GM23248 (cell line): ENCODE measurements at regions not wholly inside any gene's neighbourhood (a gene's known extent, or its start where the extent isn't known, plus 50 kb on each side); places are given as distances from the start of the nearest gene placed in this dataset.

Source experiments
- DNase-seq: peaks from one replicate; pipeline ENCODE4 v3.0.0-alpha.2; 2015
- H2AFZ ChIP-seq: fragments of 200-600 bp; sonication (generic); 2 replicates; pipeline ENCODE4 v1.6.1; 2016; ENCODE audit warnings: antibody characterized with exemption
- H3F3A ChIP-seq: fragments of 200-600 bp; sonication (generic); 2 replicates; pipeline ENCODE4 v1.6.1; 2016; ENCODE audit warnings: mild to moderate bottlenecking, antibody characterized with exemption, mixed run types; ENCODE audit not compliant: insufficient read depth
- H3K27ac ChIP-seq: fragments of 200-600 bp; sonication (generic); 2 replicates; pipeline ENCODE4 v1.5.1; 2016; ENCODE audit warnings: mild to moderate bottlenecking
- H3K27me3 ChIP-seq: fragments of 200-600 bp; sonication (generic); replicated peaks from 2 replicates; pipeline ENCODE4 v1.6.1; 2016; ENCODE audit warnings: mild to moderate bottlenecking; ENCODE audit not compliant: insufficient read depth
- H3K36me3 ChIP-seq: fragments of 200-600 bp; sonication (generic); 2 replicates; pipeline ENCODE4 v1.6.1; 2016; ENCODE audit warnings: low read depth, mild to moderate bottlenecking
- H3K4me1 ChIP-seq: fragments of 200-600 bp; sonication (generic); 2 replicates; pipeline ENCODE4 v1.6.1; 2016; ENCODE audit warnings: mild to moderate bottlenecking; ENCODE audit not compliant: insufficient read depth
- H3K4me2 ChIP-seq: fragments of 200-600 bp; sonication (generic); one replicate; pipeline ENCODE4 v1.6.1; 2016; ENCODE audit warnings: mild to moderate bottlenecking; ENCODE audit not compliant: unreplicated experiment
- H3K4me3 ChIP-seq: fragments of 200-600 bp; sonication (generic); 2 replicates; pipeline ENCODE4 v1.5.1; 2016; ENCODE audit warnings: mild to moderate bottlenecking
- H3K79me2 ChIP-seq: fragments of 200-600 bp; sonication (generic); 2 replicates; pipeline ENCODE4 v1.6.1; 2016; ENCODE audit warnings: mild to moderate bottlenecking; ENCODE audit not compliant: insufficient read depth
- H3K9ac ChIP-seq: fragments of 200-600 bp; sonication (generic); 2 replicates; pipeline ENCODE4 v1.6.1; 2016; ENCODE audit warnings: mild to moderate bottlenecking
- H3K9me2 ChIP-seq: fragments of 200-600 bp; sonication (generic); 2 replicates; pipeline ENCODE4 v1.6.1; 2016; ENCODE audit warnings: mixed run types, mild to moderate bottlenecking, moderate library complexity; ENCODE audit not compliant: insufficient read depth
- H3K9me3 ChIP-seq: fragments of 200-600 bp; sonication (generic); one replicate; pipeline ENCODE4 v1.6.1; 2017; ENCODE audit warnings: low read depth
- H4K20me1 ChIP-seq: fragments of 200-600 bp; sonication (generic); 2 replicates; pipeline ENCODE4 v1.6.0; 2016; ENCODE audit not compliant: insufficient read depth
- EZH2 ChIP-seq: fragments of 200-600 bp; sonication (generic); IDR thresholded peaks from 2 replicates; pipeline ENCODE4 v1.6.1; 2018; ENCODE audit warnings: antibody characterized with exemption, mild to moderate bottlenecking; ENCODE audit not compliant: insufficient read depth, poor library complexity, severe bottlenecking
- EZH2phosphoT487 ChIP-seq: fragments of 200-600 bp; sonication (generic); IDR thresholded peaks from 2 replicates; pipeline ENCODE4 v1.6.1; 2018; ENCODE audit warnings: antibody characterized with exemption, moderate library complexity, mild to moderate bottlenecking, low read depth; ENCODE audit not compliant: insufficient read depth
- WGBS, 2 experiments: methylation state at CpG; one replicate each; pipeline ENCODE4 v1.1.6; 2015 to 2017; ENCODE audit warnings: low lambda C conversion rate in 2 of 2, low coverage in 1 of 2; ENCODE audit errors: missing lambda C conversion rate in 2 of 2; 5-methylcytosine and 5-hydroxymethylcytosine counted together
- in situ Hi-C: fragments of 300-500 bp; cut with MboI; formaldehyde crosslinking; loops from 2 replicates; pipeline ENCODE4 v1.15.0; 2020

GRCh38 chr2:3009005-3009404, 368.6 kb downstream of the EIPR1 start:
- in situ Hi-C loops, result no loop called here
- Histone ChIP-seq H3K9me2 (no peaks in the 10 kb centered on the region), H3K4me2 (no peak overlapping the region), H3K9me3 (no peaks in the 10 kb centered on the region), H3F3A (no peaks in the 10 kb centered on the region), H3K79me2 (no peaks in the 10 kb centered on the region), H3K4me3 (no peak overlapping the region), H4K20me1 (no peaks in the 10 kb centered on the region), H3K36me3 (no peaks in the 10 kb centered on the region), H3K9ac (no peak overlapping the region), H3K27ac (no peak overlapping the region), H3K27me3 (no peaks in the 10 kb centered on the region), H3K4me1 (no peaks in the 10 kb centered on the region), H2AFZ (no peak overlapping the region)
- DNase-seq, result no peak
- 1 to 5% methylated on average over 8 of the region's 8 CpGs for WGBS, 2 experiments
- TF ChIP-seq EZH2phosphoT487 (no peak), EZH2 (no peak)

GRCh38 chr2:3008561-3008960, 369.1 kb downstream of the EIPR1 start:
- TF ChIP-seq EZH2 (no peak), EZH2phosphoT487 (no peak)
- Histone ChIP-seq H3K36me3 (no peaks in the 10 kb centered on the region), H3K9ac (no peak overlapping the region), H3K4me3 (no peak overlapping the region), H3K4me2 (no peak overlapping the region), H4K20me1 (no peaks in the 10 kb centered on the region), H3K9me3 (no peaks in the 10 kb centered on the region), H3F3A (no peaks in the 10 kb centered on the region), H3K9me2 (no peaks in the 10 kb centered on the region), H3K4me1 (no peaks in the 10 kb centered on the region), H3K27me3 (no peaks in the 10 kb centered on the region), H3K79me2 (no peaks in the 10 kb centered on the region), H2AFZ (no peak overlapping the region), H3K27ac (no peak overlapping the region)
- no peak for DNase-seq
- 2 to 3% methylated on average over 4 of the region's 4 CpGs for WGBS, 2 experiments
- in situ Hi-C loops, result no loop called here

DNA sequence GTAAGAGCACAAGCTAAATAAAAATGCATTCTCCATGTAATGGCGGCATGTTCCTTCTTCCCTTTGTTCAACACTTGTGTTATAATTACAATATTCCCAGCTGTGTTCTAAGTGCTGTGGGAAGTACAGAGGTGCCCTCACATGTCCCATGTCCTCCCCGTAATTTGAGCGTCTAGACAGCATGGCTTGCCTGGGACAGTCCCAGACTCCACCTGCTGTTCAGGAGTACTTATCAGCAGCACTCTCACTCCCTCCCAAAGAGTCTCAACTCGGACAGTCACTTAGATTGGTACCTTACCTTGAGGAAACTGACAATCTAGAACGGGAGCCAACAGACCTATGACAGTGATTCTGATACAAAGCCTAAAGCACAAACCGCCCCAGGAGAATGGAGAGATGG, 370.5 kb downstream of the EIPR1 start:
- H4K20me1 ChIP-seq, result no peaks in the 10 kb centered on the region
- H3K9me3 ChIP-seq, result no peaks in the 10 kb centered on the region
- no peak overlapping the region for H3K27ac ChIP-seq
- H3F3A ChIP-seq, result no peaks in the 10 kb centered on the region
- H3K9me2 ChIP-seq, result no peaks in the 10 kb centered on the region
- no peak overlapping the region for H2AFZ ChIP-seq
- WGBS, 2 experiments, result 18 to 30% methylated on average over 6 of the region's 6 CpGs
- no peaks in the 10 kb centered on the region for H3K27me3 ChIP-seq
- no peak overlapping the region for H3K4me2 ChIP-seq
- no peaks in the 10 kb centered on the region for H3K36me3 ChIP-seq
- in situ Hi-C loops, result no loop called here
- DNase-seq, result no peak
- no peaks in the 10 kb centered on the region for H3K4me1 ChIP-seq
- no peak overlapping the region for H3K4me3 ChIP-seq
- no peak overlapping the region for H3K9ac ChIP-seq
- TF ChIP-seq EZH2 (no peak), EZH2phosphoT487 (no peak)
- H3K79me2 ChIP-seq, result no peaks in the 10 kb centered on the region

GRCh38 chr2:3005859-3006501, 371.6 kb downstream of the EIPR1 start:
- Histone ChIP-seq H3K4me2 (no peak overlapping the region), H3K36me3 (no peaks in the 10 kb centered on the region), H3K9me2 (no peaks in the 10 kb centered on the region), H2AFZ (no peak overlapping the region), H3K9me3 (no peaks in the 10 kb centered on the region), H3K79me2 (no peaks in the 10 kb centered on the region), H3K4me1 (no peaks in the 10 kb centered on the region), H3F3A (no peaks in the 10 kb centered on the region), H4K20me1 (no peaks in the 10 kb centered on the region), H3K9ac (no peak overlapping the region), H3K27ac (no peak overlapping the region), H3K4me3 (no peak overlapping the region), H3K27me3 (no peaks in the 10 kb centered on the region)
- 41 to 44% methylated on average over 12 of the region's 12 CpGs for WGBS, 2 experiments
- in situ Hi-C loops, result no loop called here
- DNase-seq, result no peak
- no peak for TF ChIP-seq EZH2phosphoT487
- TF ChIP-seq EZH2, result no peak
